OCI-LY7 (cell line): ENCODE measurements at regions not wholly inside any gene's neighbourhood (a gene's known extent, or its start where the extent isn't known, plus 50 kb on each side); places are given as distances from the start of the nearest gene placed in this dataset.

Experiments used
- EZH2phosphoT487 ChIP-seq: fragments of 200-600 bp; sonication (generic); IDR thresholded peaks from 2 replicates; pipeline ENCODE4 v1.6.1; 2018; ENCODE audit warnings: low read depth, borderline replicate concordance, mild to moderate bottlenecking, mixed run types, antibody characterized with exemption, low read length, moderate library complexity, mixed read lengths
- TF ChIP-seq, protein P1 (sequence below): fragments of 200-600 bp; sonication (generic); conservative IDR thresholded peaks from 2 replicates; pipeline ENCODE4 v1.5.1; 2014; ENCODE audit warnings: mild to moderate bottlenecking, antibody characterized with exemption, low read length, moderate library complexity, mixed read lengths

DNA sequence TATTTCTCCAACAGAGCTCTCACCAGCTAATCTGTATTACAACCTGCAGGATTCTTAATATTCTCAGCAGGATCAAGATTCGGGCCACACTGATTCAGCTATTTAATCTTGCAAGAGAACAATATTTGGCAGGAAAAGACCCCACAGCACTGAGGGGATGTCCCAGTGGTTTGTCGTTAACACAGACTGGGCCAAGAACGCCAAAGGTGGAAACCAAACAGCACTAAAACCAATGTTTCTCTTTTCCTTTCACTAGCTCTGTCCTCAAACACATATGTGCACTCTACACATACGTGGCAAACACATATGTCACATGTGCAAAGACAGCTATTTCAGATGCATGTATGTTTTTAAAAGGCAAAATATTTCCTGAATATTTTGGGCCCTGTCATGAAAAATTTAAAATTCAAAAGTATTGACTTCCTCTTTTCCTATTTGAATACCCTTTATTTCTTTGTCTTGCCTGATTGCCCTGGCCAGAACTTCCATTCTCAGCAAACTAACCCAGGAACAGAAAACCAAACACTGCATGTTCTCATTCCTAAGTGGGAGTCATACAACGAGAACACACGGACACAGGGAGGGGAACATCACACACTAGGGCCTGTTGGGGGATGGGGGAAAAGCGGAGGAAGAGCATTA lies 51.7 kb upstream of the NEBL start:
- TF ChIP-seq, protein P1, sequence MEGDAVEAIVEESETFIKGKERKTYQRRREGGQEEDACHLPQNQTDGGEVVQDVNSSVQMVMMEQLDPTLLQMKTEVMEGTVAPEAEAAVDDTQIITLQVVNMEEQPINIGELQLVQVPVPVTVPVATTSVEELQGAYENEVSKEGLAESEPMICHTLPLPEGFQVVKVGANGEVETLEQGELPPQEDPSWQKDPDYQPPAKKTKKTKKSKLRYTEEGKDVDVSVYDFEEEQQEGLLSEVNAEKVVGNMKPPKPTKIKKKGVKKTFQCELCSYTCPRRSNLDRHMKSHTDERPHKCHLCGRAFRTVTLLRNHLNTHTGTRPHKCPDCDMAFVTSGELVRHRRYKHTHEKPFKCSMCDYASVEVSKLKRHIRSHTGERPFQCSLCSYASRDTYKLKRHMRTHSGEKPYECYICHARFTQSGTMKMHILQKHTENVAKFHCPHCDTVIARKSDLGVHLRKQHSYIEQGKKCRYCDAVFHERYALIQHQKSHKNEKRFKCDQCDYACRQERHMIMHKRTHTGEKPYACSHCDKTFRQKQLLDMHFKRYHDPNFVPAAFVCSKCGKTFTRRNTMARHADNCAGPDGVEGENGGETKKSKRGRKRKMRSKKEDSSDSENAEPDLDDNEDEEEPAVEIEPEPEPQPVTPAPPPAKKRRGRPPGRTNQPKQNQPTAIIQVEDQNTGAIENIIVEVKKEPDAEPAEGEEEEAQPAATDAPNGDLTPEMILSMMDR: no peak
- TF ChIP-seq EZH2phosphoT487: no peak
